Adrenal gland (tissue), 5 donors: ENCODE measurements at regions not wholly inside any gene's neighbourhood (a gene's known extent, or its start where the extent isn't known, plus 50 kb on each side); places are given as distances from the start of the nearest gene placed in this dataset.

ENCODE experiments used
- POLR2A ChIP-seq, 2 donors: fragments of 450-650 bp; IDR thresholded peaks; one replicate each; pipeline ENCODE4 v1.6.1; 2017; ENCODE audit warnings: antibody characterized with exemption in 2 of 2, mild to moderate bottlenecking in 2 of 2, moderate library complexity in 1 of 2
- TF ChIP-seq, protein P1 (sequence below), 6 experiments: fragments of 450-650 bp in 4 of 6; fragments of 200-600 bp in 2 of 6; sonication (generic) in 1 of 6; IDR thresholded peaks; 1 replicate in 5 of 6; 2 replicates in 1 of 6; pipeline versions ENCODE4 v1.5.1 to v1.8.0; 2016 to 2021; ENCODE audit warnings: antibody characterized with exemption in 6 of 6, mild to moderate bottlenecking in 2 of 6, moderate library complexity in 1 of 6
- donor health status: DM: no; HTN: no; CAD: no.

DNA sequence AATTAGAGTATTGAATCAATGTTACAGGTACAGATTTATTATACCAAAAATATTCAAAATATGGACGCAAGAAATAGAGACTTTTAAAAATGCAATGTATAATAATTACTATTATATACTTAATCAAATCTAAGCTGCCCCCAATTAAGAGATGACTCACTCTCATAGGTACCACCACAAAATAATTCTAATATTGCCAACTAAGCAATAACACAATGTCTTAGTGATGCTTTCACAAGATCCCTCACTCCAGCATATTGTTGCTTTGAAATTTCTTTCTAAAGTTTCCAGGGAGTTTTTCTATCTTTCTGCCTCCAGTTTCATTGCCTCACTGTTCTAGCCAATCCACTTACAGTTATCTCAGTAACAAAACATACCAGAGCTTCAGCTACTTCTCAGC lies 270.0 kb upstream of the PABPC4L start:
- TF ChIP-seq, protein P1, sequence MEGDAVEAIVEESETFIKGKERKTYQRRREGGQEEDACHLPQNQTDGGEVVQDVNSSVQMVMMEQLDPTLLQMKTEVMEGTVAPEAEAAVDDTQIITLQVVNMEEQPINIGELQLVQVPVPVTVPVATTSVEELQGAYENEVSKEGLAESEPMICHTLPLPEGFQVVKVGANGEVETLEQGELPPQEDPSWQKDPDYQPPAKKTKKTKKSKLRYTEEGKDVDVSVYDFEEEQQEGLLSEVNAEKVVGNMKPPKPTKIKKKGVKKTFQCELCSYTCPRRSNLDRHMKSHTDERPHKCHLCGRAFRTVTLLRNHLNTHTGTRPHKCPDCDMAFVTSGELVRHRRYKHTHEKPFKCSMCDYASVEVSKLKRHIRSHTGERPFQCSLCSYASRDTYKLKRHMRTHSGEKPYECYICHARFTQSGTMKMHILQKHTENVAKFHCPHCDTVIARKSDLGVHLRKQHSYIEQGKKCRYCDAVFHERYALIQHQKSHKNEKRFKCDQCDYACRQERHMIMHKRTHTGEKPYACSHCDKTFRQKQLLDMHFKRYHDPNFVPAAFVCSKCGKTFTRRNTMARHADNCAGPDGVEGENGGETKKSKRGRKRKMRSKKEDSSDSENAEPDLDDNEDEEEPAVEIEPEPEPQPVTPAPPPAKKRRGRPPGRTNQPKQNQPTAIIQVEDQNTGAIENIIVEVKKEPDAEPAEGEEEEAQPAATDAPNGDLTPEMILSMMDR (IDR thresholded peaks at IDR 0.05) = no peak
- no peak for TF ChIP-seq POLR2A (IDR thresholded peaks at IDR 0.05)
